Mesenchymal stem cell (in vitro differentiated cells and primary cell): ENCODE measurements at regions not wholly inside any gene's neighbourhood (a gene's known extent, or its start where the extent isn't known, plus 50 kb on each side); places are given as distances from the start of the nearest gene placed in this dataset.

ENCODE experiments used
- DNase-seq: peaks from one replicate; pipeline ENCODE4 v3.0.0-alpha.2; 2013
- H2AFZ ChIP-seq: one replicate; pipeline ENCODE4 v1.6.1; 2013; ENCODE audit warnings: low read depth, mild to moderate bottlenecking, control low read depth, inconsistent platforms, low read length, moderate library complexity
- H2AK5ac ChIP-seq: 2 replicates; pipeline ENCODE4 v1.6.1; 2013; ENCODE audit warnings: low read length, moderate library complexity, mild to moderate bottlenecking, inconsistent platforms; ENCODE audit not compliant: severe bottlenecking
- H2BK120ac ChIP-seq: one replicate; pipeline ENCODE4 v1.6.1; 2013; ENCODE audit warnings: low read depth, mild to moderate bottlenecking, inconsistent platforms, low read length, moderate library complexity
- H2BK12ac ChIP-seq, 2 experiments: one replicate each; pipeline ENCODE4 v1.6.1; 2013; ENCODE audit warnings: inconsistent platforms in 2 of 2, low read length in 2 of 2, mild to moderate bottlenecking in 2 of 2, moderate library complexity in 2 of 2, control low read depth in 1 of 2
- H2BK15ac ChIP-seq: one replicate; pipeline ENCODE4 v1.6.1; 2013; ENCODE audit warnings: mild to moderate bottlenecking, low read depth, inconsistent platforms; ENCODE audit not compliant: poor library complexity, severe bottlenecking
- H2BK5ac ChIP-seq: 2 replicates; pipeline ENCODE4 v1.6.1; 2013; ENCODE audit warnings: low read depth, mild to moderate bottlenecking, low read length, control low read depth, inconsistent platforms; ENCODE audit not compliant: poor library complexity, severe bottlenecking
- H3K14ac ChIP-seq, 2 experiments: one replicate each; pipeline ENCODE4 v1.6.1; 2013; ENCODE audit warnings: inconsistent platforms in 2 of 2, low read length in 2 of 2, control low read depth in 1 of 2, mild to moderate bottlenecking in 1 of 2, moderate library complexity in 1 of 2
- H3K18ac ChIP-seq, 2 experiments: one replicate each; pipeline ENCODE4 v1.6.1; 2013; ENCODE audit warnings: inconsistent platforms in 2 of 2, low read length in 2 of 2, control low read depth in 1 of 2, low read depth in 1 of 2, mild to moderate bottlenecking in 1 of 2
- H3K23ac ChIP-seq, 2 experiments: one replicate each; pipeline ENCODE4 v1.6.1; 2013; ENCODE audit warnings: inconsistent platforms in 2 of 2, low read length in 2 of 2, mild to moderate bottlenecking in 2 of 2, moderate library complexity in 2 of 2, control low read depth in 1 of 2
- H3K27ac ChIP-seq: 2 replicates; pipeline ENCODE4 v1.5.1; 2013; ENCODE audit warnings: mild to moderate bottlenecking, moderate library complexity, low read length, control low read depth, inconsistent platforms; ENCODE audit not compliant: poor library complexity, severe bottlenecking
- H3K27me3 ChIP-seq, 2 experiments: 2 replicates each; pipeline versions ENCODE4 v1.6.1 to v1.7.0; 2013; ENCODE audit warnings: low read length in 2 of 2, mild to moderate bottlenecking in 2 of 2, moderate library complexity in 2 of 2, control low read depth in 1 of 2, inconsistent platforms in 1 of 2; ENCODE audit not compliant: control insufficient read depth in 1 of 2, insufficient read depth in 1 of 2
- H3K36me3 ChIP-seq, 2 experiments: 2 replicates each; pipeline versions ENCODE4 v1.6.1 to v1.7.0; 2013; ENCODE audit warnings: low read length in 2 of 2, control low read depth in 1 of 2, inconsistent platforms in 1 of 2, low read depth in 1 of 2, mild to moderate bottlenecking in 1 of 2; ENCODE audit not compliant: insufficient read depth in 2 of 2, control insufficient read depth in 1 of 2
- H3K4ac ChIP-seq, 2 experiments: one replicate each; pipeline ENCODE4 v1.6.1; 2013; ENCODE audit warnings: inconsistent platforms in 2 of 2, low read length in 2 of 2, mild to moderate bottlenecking in 2 of 2, moderate library complexity in 2 of 2, control low read depth in 1 of 2, low read depth in 1 of 2
- H3K4me1 ChIP-seq: 2 replicates; pipeline ENCODE4 v1.6.1; 2013; ENCODE audit warnings: low read depth, low read length, control low read depth; ENCODE audit not compliant: control insufficient read depth, insufficient read depth
- H3K4me2 ChIP-seq: 2 replicates; pipeline ENCODE4 v1.6.1; 2013; ENCODE audit warnings: low read length, mild to moderate bottlenecking, inconsistent platforms; ENCODE audit not compliant: poor library complexity, severe bottlenecking
- H3K4me3 ChIP-seq, 2 experiments: 2 replicates each; pipeline versions ENCODE4 v1.5.1 to v1.7.0; 2013; ENCODE audit warnings: low read length in 2 of 2, mild to moderate bottlenecking in 2 of 2, control low read depth in 1 of 2, low read depth in 1 of 2; ENCODE audit not compliant: insufficient read depth in 1 of 2
- H3K79me1 ChIP-seq: replicated peaks from 2 replicates; pipeline ENCODE4 v1.6.1; 2013; ENCODE audit warnings: mild to moderate bottlenecking, control low read depth, low read length, inconsistent platforms; ENCODE audit not compliant: poor library complexity, severe bottlenecking
- H3K9ac ChIP-seq: 2 replicates; pipeline ENCODE4 v1.7.0; 2013; ENCODE audit warnings: mild to moderate bottlenecking, low read length, moderate library complexity
- H3K9me3 ChIP-seq: 2 replicates; pipeline ENCODE4 v1.7.0; 2013; ENCODE audit warnings: mild to moderate bottlenecking, low read length; ENCODE audit not compliant: control insufficient read depth
- H4K8ac ChIP-seq: one replicate; pipeline ENCODE4 v1.6.1; 2013; ENCODE audit warnings: inconsistent platforms, mild to moderate bottlenecking, low read length, moderate library complexity
- H4K91ac ChIP-seq: one replicate; pipeline ENCODE4 v1.6.1; 2013; ENCODE audit warnings: mild to moderate bottlenecking, low read length, inconsistent platforms
- WGBS: methylation state at CpG from one replicate; pipeline ENCODE4 v1.1.7; 2013; ENCODE audit warnings: mixed read lengths; 5-methylcytosine and 5-hydroxymethylcytosine counted together

GRCh38 chr4:184879271-184879670, 53.5 kb upstream of the ACSL1 start:
- H3K4me2 ChIP-seq = no peak overlapping the region
- H3K9me3 ChIP-seq = no peaks in the 10 kb centered on the region
- no peak overlapping the region for H2BK5ac ChIP-seq
- 86% methylated on average over 2 of the region's 3 CpGs for WGBS
- H3K27ac ChIP-seq = no peak overlapping the region
- H2AFZ ChIP-seq = no peak overlapping the region
- no peak overlapping the region for H2AK5ac ChIP-seq
- peaks cover 0 to 3% of the 10 kb centered on the region in 2 experiments for H3K27me3 ChIP-seq
- DNase-seq = no peak
- H3K14ac ChIP-seq = no peak overlapping the region
- no peak overlapping the region for H3K18ac ChIP-seq
- no peak overlapping the region for H3K9ac ChIP-seq
- H2BK120ac ChIP-seq = no peak overlapping the region
- H2BK15ac ChIP-seq = no peak overlapping the region
- H2BK12ac ChIP-seq = no peak overlapping the region
- no peaks in the 10 kb centered on the region for H3K4me1 ChIP-seq
- H3K79me1 ChIP-seq = no peaks in the 10 kb centered on the region
- H3K36me3 ChIP-seq = no peaks in the 10 kb centered on the region
- H4K8ac ChIP-seq = no peak overlapping the region
- H3K4me3 ChIP-seq = no peak overlapping the region
- no peak overlapping the region for H3K23ac ChIP-seq
- H3K4ac ChIP-seq = no peak overlapping the region
- no peak overlapping the region for H4K91ac ChIP-seq

GRCh38 chr4:184882276-184882675, 56.5 kb upstream of the ACSL1 start:
- H3K4me1 ChIP-seq = peaks cover 2% of the 10 kb centered on the region
- H2BK120ac ChIP-seq = no peak overlapping the region
- H3K27ac ChIP-seq = no peak overlapping the region
- no peak overlapping the region for H3K9ac ChIP-seq
- H3K18ac ChIP-seq = no peak overlapping the region
- no peaks in the 10 kb centered on the region for H3K79me1 ChIP-seq
- H3K27me3 ChIP-seq = no peaks in the 10 kb centered on the region
- no peaks in the 10 kb centered on the region for H3K36me3 ChIP-seq
- no peak for DNase-seq
- no peak overlapping the region for H2BK15ac ChIP-seq
- WGBS = 89% methylated on average over 8 of the region's 10 CpGs
- H4K8ac ChIP-seq = no peak overlapping the region
- H4K91ac ChIP-seq = no peak overlapping the region
- H2AFZ ChIP-seq = no peak overlapping the region
- H3K23ac ChIP-seq = no peak overlapping the region
- no peak overlapping the region for H3K4me3 ChIP-seq
- H2BK5ac ChIP-seq = no peak overlapping the region
- no peaks in the 10 kb centered on the region for H3K9me3 ChIP-seq
- H3K4me2 ChIP-seq = no peak overlapping the region
- H3K14ac ChIP-seq = no peak overlapping the region
- H3K4ac ChIP-seq = no peak overlapping the region
- H2AK5ac ChIP-seq = no peak overlapping the region
- no peak overlapping the region for H2BK12ac ChIP-seq

- Histone ChIP-seq H2BK5ac (no peak overlapping the region), H3K4me3 (no peak overlapping the region), H4K91ac (no peak overlapping the region), H3K9me3 (no peaks in the 10 kb centered on the region), H3K14ac (no peak overlapping the region), H3K4me2 (no peak overlapping the region), H3K18ac (no peak overlapping the region), H2AK5ac (no peak overlapping the region), H2BK12ac (no peak overlapping the region), H3K4me1 (peaks cover 2% of the 10 kb centered on the region), H3K27ac (no peak overlapping the region), H3K79me1 (no peaks in the 10 kb centered on the region), H4K8ac (no peak overlapping the region), H3K27me3 (no peaks in the 10 kb centered on the region), H3K23ac (no peak overlapping the region), H2BK15ac (no peak overlapping the region), H2AFZ (no peak overlapping the region), H2BK120ac (no peak overlapping the region), H3K4ac (no peak overlapping the region), H3K36me3 (no peaks in the 10 kb centered on the region), H3K9ac (no peak overlapping the region)
- WGBS = 73% methylated on average over 6 of the region's 6 CpGs
- no peak for DNase-seq
Observed at GRCh38 chr4:184883024-184883423, 57.3 kb upstream of the ACSL1 start.

GRCh38 chr4:184884883-184885282, 59.1 kb upstream of the ACSL1 start:
- H3K14ac ChIP-seq = no peak overlapping the region
- H4K91ac ChIP-seq = no peak overlapping the region
- H3K4ac ChIP-seq = no peak overlapping the region
- no peaks in the 10 kb centered on the region for H3K9me3 ChIP-seq
- H3K79me1 ChIP-seq = no peaks in the 10 kb centered on the region
- H2BK12ac ChIP-seq = no peak overlapping the region
- H2AFZ ChIP-seq = no peak overlapping the region
- H3K4me3 ChIP-seq = no peak overlapping the region
- H3K9ac ChIP-seq = no peak overlapping the region
- no peak for DNase-seq
- H2BK120ac ChIP-seq = no peak overlapping the region
- no peaks in the 10 kb centered on the region for H3K27me3 ChIP-seq
- no peak overlapping the region for H3K23ac ChIP-seq
- H3K4me2 ChIP-seq = no peak overlapping the region
- H2AK5ac ChIP-seq = no peak overlapping the region
- H2BK5ac ChIP-seq = no peak overlapping the region
- H2BK15ac ChIP-seq = no peak overlapping the region
- peaks cover 2% of the 10 kb centered on the region for H3K4me1 ChIP-seq
- no peaks in the 10 kb centered on the region for H3K36me3 ChIP-seq
- no peak overlapping the region for H3K27ac ChIP-seq
- H4K8ac ChIP-seq = no peak overlapping the region
- WGBS = 90% methylated on average over 2 of the region's 5 CpGs
- H3K18ac ChIP-seq = no peak overlapping the region
